SK-N-SH treated with all-trans-retinoic acid at 6 μM for 48 hours (cell line): ENCODE measurements at regions not wholly inside any gene's neighbourhood (a gene's known extent, or its start where the extent isn't known, plus 50 kb on each side); places are given as distances from the start of the nearest gene placed in this dataset.

Experiments
- ATAC-seq: fragments of 200-7000 bp; cut with Tn5 transposase; 3 replicates; pipeline ENCODE4 v1.9.1; 2020; ENCODE audit warnings: mild to moderate bottlenecking, moderate library complexity
- ARNTL ChIP-seq: fragments of 450-650 bp; formaldehyde crosslinking; IDR thresholded peaks from 2 replicates; pipeline ENCODE4 v1.5.0; 2020; ENCODE audit warnings: low read depth, mild to moderate bottlenecking, moderate library complexity, borderline replicate concordance
- BACH2 ChIP-seq: fragments of 250-450 bp; sonication (Bioruptor Pico); IDR thresholded peaks from 2 replicates; pipeline ENCODE4 v1.9.0; 2021; ENCODE audit warnings: mild to moderate bottlenecking, borderline replicate concordance
- CREB5 ChIP-seq: fragments of 250-450 bp; sonication (Bioruptor Pico); IDR thresholded peaks from 2 replicates; pipeline ENCODE4 v1.5.1; 2020; ENCODE audit warnings: low read depth, mild to moderate bottlenecking, moderate library complexity
- CSDC2 ChIP-seq: fragments of 250-450 bp; sonication (Bioruptor Pico); IDR thresholded peaks from 2 replicates; pipeline ENCODE4 v1.5.0; 2020; ENCODE audit warnings: mild to moderate bottlenecking, moderate library complexity
- ESRRG ChIP-seq: fragments of 250-450 bp; sonication (Bioruptor Pico); IDR thresholded peaks from 2 replicates; pipeline ENCODE4 v1.6.1; 2021; ENCODE audit warnings: mild to moderate bottlenecking
- GLIS3 ChIP-seq: fragments of 250-450 bp; sonication (Bioruptor Pico); IDR thresholded peaks from 2 replicates; pipeline ENCODE4 v1.5.0; 2020; ENCODE audit warnings: mild to moderate bottlenecking, moderate library complexity
- ISL1 ChIP-seq: fragments of 250-450 bp; sonication (Bioruptor Pico); IDR thresholded peaks from 2 replicates; pipeline ENCODE4 v2.1.2; 2022; ENCODE audit warnings: mild to moderate bottlenecking, moderate library complexity
- OSR1 ChIP-seq: fragments of 250-450 bp; sonication (Bioruptor Pico); IDR thresholded peaks from 2 replicates; pipeline ENCODE4 v1.8.0; 2022; ENCODE audit warnings: moderate library complexity, mild to moderate bottlenecking, inconsistent platforms
- PATZ1 ChIP-seq: fragments of 250-450 bp; sonication (Bioruptor Pico); IDR thresholded peaks from 2 replicates; pipeline ENCODE4 v1.8.0; 2020; ENCODE audit warnings: mild to moderate bottlenecking, moderate library complexity, borderline replicate concordance
- POU6F1 ChIP-seq: fragments of 250-450 bp; sonication (Bioruptor Pico); IDR thresholded peaks from 2 replicates; pipeline ENCODE4 v1.8.0; 2021; ENCODE audit warnings: low read depth, mild to moderate bottlenecking, moderate library complexity, borderline replicate concordance
- PPARA ChIP-seq: fragments of 250-450 bp; sonication (Bioruptor Pico); IDR thresholded peaks from 2 replicates; pipeline ENCODE4 v1.5.0; 2020; ENCODE audit warnings: mild to moderate bottlenecking, borderline replicate concordance
- RARB ChIP-seq: fragments of 250-450 bp; sonication (Bioruptor Pico); IDR thresholded peaks from 2 replicates; pipeline ENCODE4 v1.8.0; 2021; ENCODE audit warnings: mild to moderate bottlenecking, moderate library complexity
- SNAI2 ChIP-seq: fragments of 250-450 bp; sonication (Bioruptor Pico); IDR thresholded peaks from 2 replicates; pipeline ENCODE4 v1.5.0; 2020; ENCODE audit warnings: mild to moderate bottlenecking, moderate library complexity
- TCF4 ChIP-seq: fragments of 250-450 bp; sonication (Bioruptor Pico); IDR thresholded peaks from 2 replicates; pipeline ENCODE4 v1.8.0; 2021; ENCODE audit warnings: mild to moderate bottlenecking, moderate library complexity, borderline replicate concordance
- TOX ChIP-seq: fragments of 250-450 bp; sonication (Bioruptor Pico); IDR thresholded peaks from 2 replicates; pipeline ENCODE4 v1.8.0; 2021; ENCODE audit warnings: mild to moderate bottlenecking, moderate library complexity, borderline replicate concordance
- TSHZ2 ChIP-seq: fragments of 250-450 bp; sonication (Bioruptor Pico); IDR thresholded peaks from 2 replicates; pipeline ENCODE4 v1.5.0; 2020; ENCODE audit warnings: mild to moderate bottlenecking, moderate library complexity
- ZC3H10 ChIP-seq: fragments of 250-450 bp; sonication (Bioruptor Pico); IDR thresholded peaks from 2 replicates; pipeline ENCODE4 v1.5.1; 2021; ENCODE audit warnings: mild to moderate bottlenecking, moderate library complexity
- ZFP3 ChIP-seq: fragments of 250-450 bp; sonication (Bioruptor Pico); IDR thresholded peaks from 2 replicates; pipeline ENCODE4 v1.5.0; 2020; ENCODE audit warnings: mild to moderate bottlenecking, moderate library complexity
- ZFP30 ChIP-seq: fragments of 450-650 bp; formaldehyde crosslinking; IDR thresholded peaks from 2 replicates; pipeline ENCODE4 v1.5.0; 2022; ENCODE audit warnings: mild to moderate bottlenecking, moderate library complexity
- ZNF70 ChIP-seq: fragments of 450-650 bp; formaldehyde crosslinking; IDR thresholded peaks from 2 replicates; pipeline ENCODE4 v1.5.0; 2020; ENCODE audit warnings: mild to moderate bottlenecking, moderate library complexity
- ZNF8 ChIP-seq: fragments of 450-650 bp; formaldehyde crosslinking; IDR thresholded peaks from 2 replicates; pipeline ENCODE4 v1.5.0; 2020; ENCODE audit warnings: mild to moderate bottlenecking, moderate library complexity

- no peak for TF ChIP-seq OSR1
- TF ChIP-seq PATZ1 (CRISPR knock-in tag), result no peak
- no peak for TF ChIP-seq TSHZ2
- no peak for TF ChIP-seq ZNF70
- no peak for TF ChIP-seq CREB5 (CRISPR knock-in tag)
- TF ChIP-seq ZFP30 (CRISPR knock-in tag), result no peak
- no peak for TF ChIP-seq ZC3H10 (CRISPR knock-in tag)
- no peak for TF ChIP-seq TCF4 (CRISPR knock-in tag)
- no peak for TF ChIP-seq POU6F1
- no peak for TF ChIP-seq ARNTL (CRISPR knock-in tag)
- TF ChIP-seq, all 23 proteins: peak for 0
- ATAC-seq, result no peak
These were observed 425.9 kb downstream of the SLITRK6 start for GRCh38 chr13:85373322-85373721.

- ATAC-seq, result no peak
- no peak for TF ChIP-seq TOX (CRISPR knock-in tag)
- no peak for TF ChIP-seq TCF4 (CRISPR knock-in tag)
- TF ChIP-seq CSDC2 (CRISPR knock-in tag), result no peak
- no peak for TF ChIP-seq GLIS3 (CRISPR knock-in tag)
- no peak for TF ChIP-seq ZNF70
- no peak for TF ChIP-seq ZC3H10 (CRISPR knock-in tag)
- TF ChIP-seq BACH2, result no peak
- no peak for TF ChIP-seq SNAI2 (CRISPR knock-in tag)
- TF ChIP-seq ZFP30 (CRISPR knock-in tag), result no peak
- TF ChIP-seq POU6F1, result no peak
- TF ChIP-seq OSR1, result no peak
- TF ChIP-seq RARB (CRISPR knock-in tag), result no peak
- TF ChIP-seq ZFP3 (CRISPR knock-in tag), result no peak
- no peak for TF ChIP-seq CREB5 (CRISPR knock-in tag)
- no peak for TF ChIP-seq ARNTL (CRISPR knock-in tag)
- TF ChIP-seq PPARA (CRISPR knock-in tag), result no peak
- no peak for TF ChIP-seq ISL1 (CRISPR knock-in tag)
These were observed 428.0 kb downstream of the SLITRK6 start for GRCh38 chr13:85371254-85371653.

- no peak for ATAC-seq
- TF ChIP-seq BACH2 (no peak), CSDC2 (CRISPR knock-in tag) (no peak), TOX (CRISPR knock-in tag) (no peak), CREB5 (CRISPR knock-in tag) (no peak), PATZ1 (CRISPR knock-in tag) (no peak), OSR1 (no peak), ZFP3 (CRISPR knock-in tag) (no peak), ESRRG (CRISPR knock-in tag) (no peak), ARNTL (CRISPR knock-in tag) (no peak), ZNF8 (CRISPR knock-in tag) (no peak), POU6F1 (no peak)
These were observed 430.5 kb downstream of the SLITRK6 start for GRCh38 chr13:85368686-85369085.
